Ishikawa (cell line): ENCODE measurements at regions not wholly inside any gene's neighbourhood (a gene's known extent, or its start where the extent isn't known, plus 50 kb on each side); places are given as distances from the start of the nearest gene placed in this dataset.

Experiments
- CEBPB ChIP-seq: IDR thresholded peaks from 2 replicates; pipeline ENCODE4 v1.6.1; 2012
- CREB1 ChIP-seq: IDR thresholded peaks from 2 replicates; pipeline ENCODE4 v1.6.1; 2012; ENCODE audit warnings: low read depth
- EP300 ChIP-seq: IDR thresholded peaks from 2 replicates; pipeline ENCODE4 v1.6.1; 2012; ENCODE audit warnings: borderline replicate concordance
- NFIC ChIP-seq: IDR thresholded peaks from 2 replicates; pipeline ENCODE4 v1.6.1; 2012
- RAD21 ChIP-seq: IDR thresholded peaks from 2 replicates; pipeline ENCODE4 v1.6.1; 2012; ENCODE audit warnings: low read depth
- TAF1 ChIP-seq: IDR thresholded peaks from 2 replicates; pipeline ENCODE4 v1.6.1; 2012; ENCODE audit warnings: low read depth, mild to moderate bottlenecking
- TCF12 ChIP-seq: IDR thresholded peaks from 2 replicates; pipeline ENCODE4 v1.6.1; 2012; ENCODE audit warnings: low read depth
- USF1 ChIP-seq: IDR thresholded peaks from 2 replicates; pipeline ENCODE4 v1.6.1; 2012
- YY1 ChIP-seq: IDR thresholded peaks from 2 replicates; pipeline ENCODE4 v1.6.1; 2012; ENCODE audit warnings: low read depth
- TF ChIP-seq, protein P1 (sequence below): IDR thresholded peaks from 2 replicates; pipeline ENCODE4 v1.6.1; 2012
- TF ChIP-seq, protein P2 (sequence below): IDR thresholded peaks from 2 replicates; pipeline ENCODE4 v1.6.1; 2012; ENCODE audit warnings: low read depth, mild to moderate bottlenecking

DNA sequence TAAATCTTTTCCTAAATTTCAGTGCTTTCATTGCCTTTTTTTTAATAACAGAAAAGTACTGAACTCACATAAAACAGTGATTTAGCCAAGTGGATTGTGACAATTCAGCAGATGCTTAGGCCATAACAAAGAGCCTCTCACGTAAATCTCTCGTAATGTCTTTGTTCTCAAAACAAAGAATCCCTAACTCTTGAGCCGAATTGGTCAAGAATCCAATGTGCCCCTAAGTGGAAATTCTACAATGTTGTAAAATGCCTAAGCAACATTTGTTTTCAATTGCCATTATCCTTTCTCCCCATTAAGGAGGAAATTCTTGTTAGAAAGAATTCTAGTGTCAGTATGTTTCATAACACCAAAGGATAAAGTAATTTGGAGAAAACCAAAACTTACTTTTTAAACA is 235.7 kb upstream of the THBS1 start:
- TF ChIP-seq TAF1 (no peak), NFIC (no peak), YY1 (no peak), EP300 (no peak), CEBPB (no peak), USF1 (no peak), RAD21 (no peak), TCF12 (no peak), CREB1 (no peak)
- TF ChIP-seq, protein P1, sequence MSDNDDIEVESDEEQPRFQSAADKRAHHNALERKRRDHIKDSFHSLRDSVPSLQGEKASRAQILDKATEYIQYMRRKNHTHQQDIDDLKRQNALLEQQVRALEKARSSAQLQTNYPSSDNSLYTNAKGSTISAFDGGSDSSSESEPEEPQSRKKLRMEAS, result no peak
- TF ChIP-seq, protein P2, sequence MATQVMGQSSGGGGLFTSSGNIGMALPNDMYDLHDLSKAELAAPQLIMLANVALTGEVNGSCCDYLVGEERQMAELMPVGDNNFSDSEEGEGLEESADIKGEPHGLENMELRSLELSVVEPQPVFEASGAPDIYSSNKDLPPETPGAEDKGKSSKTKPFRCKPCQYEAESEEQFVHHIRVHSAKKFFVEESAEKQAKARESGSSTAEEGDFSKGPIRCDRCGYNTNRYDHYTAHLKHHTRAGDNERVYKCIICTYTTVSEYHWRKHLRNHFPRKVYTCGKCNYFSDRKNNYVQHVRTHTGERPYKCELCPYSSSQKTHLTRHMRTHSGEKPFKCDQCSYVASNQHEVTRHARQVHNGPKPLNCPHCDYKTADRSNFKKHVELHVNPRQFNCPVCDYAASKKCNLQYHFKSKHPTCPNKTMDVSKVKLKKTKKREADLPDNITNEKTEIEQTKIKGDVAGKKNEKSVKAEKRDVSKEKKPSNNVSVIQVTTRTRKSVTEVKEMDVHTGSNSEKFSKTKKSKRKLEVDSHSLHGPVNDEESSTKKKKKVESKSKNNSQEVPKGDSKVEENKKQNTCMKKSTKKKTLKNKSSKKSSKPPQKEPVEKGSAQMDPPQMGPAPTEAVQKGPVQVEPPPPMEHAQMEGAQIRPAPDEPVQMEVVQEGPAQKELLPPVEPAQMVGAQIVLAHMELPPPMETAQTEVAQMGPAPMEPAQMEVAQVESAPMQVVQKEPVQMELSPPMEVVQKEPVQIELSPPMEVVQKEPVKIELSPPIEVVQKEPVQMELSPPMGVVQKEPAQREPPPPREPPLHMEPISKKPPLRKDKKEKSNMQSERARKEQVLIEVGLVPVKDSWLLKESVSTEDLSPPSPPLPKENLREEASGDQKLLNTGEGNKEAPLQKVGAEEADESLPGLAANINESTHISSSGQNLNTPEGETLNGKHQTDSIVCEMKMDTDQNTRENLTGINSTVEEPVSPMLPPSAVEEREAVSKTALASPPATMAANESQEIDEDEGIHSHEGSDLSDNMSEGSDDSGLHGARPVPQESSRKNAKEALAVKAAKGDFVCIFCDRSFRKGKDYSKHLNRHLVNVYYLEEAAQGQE, result no peak
